T follicular helper cell (primary cell): ENCODE measurements at regions not wholly inside any gene's neighbourhood (a gene's known extent, or its start where the extent isn't known, plus 50 kb on each side); places are given as distances from the start of the nearest gene placed in this dataset.

Source experiments
- DNase-seq: peaks from one replicate; pipeline ENCODE4 v3.0.0-alpha.2; 2020; ENCODE audit warnings: low read depth

GRCh38 chr18:77761332-77761731, 511.7 kb downstream of the GALR1 start:
- no peak for DNase-seq

DNA sequence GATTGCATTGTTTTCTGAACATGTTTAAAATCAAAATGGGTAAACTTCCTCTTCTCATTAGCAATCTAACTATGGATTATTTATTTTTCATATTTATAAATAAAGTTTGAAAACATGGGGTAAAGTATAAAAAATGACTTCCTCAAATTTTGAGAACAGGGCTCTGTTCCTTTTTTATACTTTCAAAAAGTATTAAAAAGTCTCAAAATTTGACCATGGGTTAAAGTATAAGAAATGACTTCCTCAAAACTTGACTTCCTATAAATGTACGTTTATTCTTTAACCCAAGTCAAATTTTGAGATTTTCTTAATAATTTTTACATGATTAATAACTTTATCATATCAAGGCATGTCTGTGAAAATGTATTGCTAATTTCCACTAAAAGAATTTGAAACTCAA, 512.4 kb downstream of the GALR1 start:
- DNase-seq, result no peak

GRCh38 chr18:77762642-77763041, 513.0 kb downstream of the GALR1 start:
- DNase-seq, result no peak

DNA sequence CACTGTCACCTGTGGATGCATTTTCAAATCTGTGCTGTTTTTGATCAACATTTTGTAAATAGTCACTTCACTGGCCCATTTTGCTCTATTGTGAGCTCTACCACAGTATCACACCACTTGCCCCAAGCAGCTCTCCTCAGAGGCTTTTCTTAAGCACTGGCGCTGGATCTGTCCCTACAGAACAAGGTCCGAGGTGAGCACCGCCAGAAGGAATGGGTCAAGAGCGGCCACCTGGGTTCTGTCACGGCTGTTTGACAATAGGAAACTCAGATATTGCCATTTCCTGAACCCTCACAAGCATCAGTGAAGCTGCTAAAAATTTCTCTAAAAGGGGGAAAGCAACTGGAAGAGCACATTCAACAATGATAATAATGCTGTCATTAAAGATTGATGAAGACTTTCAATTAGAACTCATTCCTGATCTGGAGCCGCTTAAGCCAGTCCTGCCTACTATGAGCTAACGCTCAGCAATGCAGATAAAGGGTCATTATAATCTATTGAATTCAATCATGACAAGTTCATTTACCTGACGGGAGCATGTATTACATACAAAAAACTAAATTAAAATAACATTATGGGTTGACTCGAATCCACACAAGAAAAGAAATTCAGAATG, 514.0 kb downstream of the GALR1 start:
- DNase-seq, result no peak

GRCh38 chr18:77765468-77765867, 515.8 kb downstream of the GALR1 start:
- DNase-seq, result no peak

DNA sequence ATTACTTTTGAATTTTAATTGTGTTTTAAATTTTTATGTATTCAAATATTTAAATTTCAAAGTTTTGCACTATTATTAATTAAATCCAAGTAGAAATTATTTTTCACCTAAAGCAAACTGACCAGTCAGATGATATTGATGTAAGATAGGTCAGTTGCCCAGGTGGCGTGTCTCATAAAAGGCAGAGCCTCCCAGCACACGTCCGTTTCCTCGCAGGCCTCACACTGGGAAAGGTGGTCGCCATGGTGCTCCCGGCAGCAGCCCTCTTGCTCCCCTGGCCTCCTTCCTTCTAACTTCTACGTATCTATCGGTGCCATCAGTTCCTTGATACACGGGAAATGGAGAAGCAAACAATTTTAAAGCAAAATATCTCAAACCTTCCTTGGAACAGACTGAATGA, 516.8 kb downstream of the GALR1 start:
- no peak for DNase-seq

DNA sequence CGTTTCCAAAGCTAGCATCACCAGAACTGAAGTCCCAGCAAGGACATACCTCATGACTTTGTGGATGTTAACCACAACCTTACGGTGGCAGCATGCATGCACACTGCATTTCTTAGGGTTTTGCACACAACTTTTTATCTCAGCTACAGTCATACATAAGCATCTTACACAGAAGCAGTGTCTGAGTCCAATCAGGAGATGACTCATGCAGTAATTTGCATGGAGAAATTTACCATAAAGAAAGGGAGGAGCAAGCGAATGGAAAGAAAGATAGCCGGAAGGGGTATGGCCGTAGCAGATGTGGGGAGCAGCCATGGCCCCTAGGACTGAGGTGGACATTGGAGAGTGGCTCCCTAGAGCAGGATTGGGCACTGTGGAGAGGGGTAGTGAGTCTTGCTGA, 522.5 kb downstream of the GALR1 start:
- no peak for DNase-seq

GRCh38 chr18:77776104-77776503, 526.5 kb downstream of the GALR1 start:
- no peak for DNase-seq

DNA sequence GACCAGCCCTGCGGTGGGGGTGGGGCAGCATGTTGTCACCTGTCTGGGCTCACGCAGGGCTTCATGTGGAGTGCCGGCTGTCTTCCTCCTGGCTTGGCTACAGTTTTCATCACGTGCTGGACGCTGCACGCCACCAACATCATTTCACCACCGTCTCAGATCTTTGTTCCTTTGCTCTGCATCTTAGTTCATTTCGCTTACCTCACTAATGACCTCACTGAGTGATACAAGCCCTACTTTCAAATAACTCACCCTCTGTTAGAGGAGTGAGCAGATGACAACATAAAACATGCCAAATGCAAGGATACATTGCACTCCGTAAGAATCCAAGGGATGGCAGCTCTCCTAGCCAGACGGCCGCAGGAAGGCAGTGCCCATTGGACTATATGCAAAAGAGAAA, 527.5 kb downstream of the GALR1 start:
- DNase-seq, result no peak

- no peak for DNase-seq
These were observed 535.2 kb downstream of the GALR1 start for GRCh38 chr18:77784759-77785379.

GRCh38 chr18:77785415-77785975, 535.8 kb downstream of the GALR1 start:
- DNase-seq, result no peak

DNA sequence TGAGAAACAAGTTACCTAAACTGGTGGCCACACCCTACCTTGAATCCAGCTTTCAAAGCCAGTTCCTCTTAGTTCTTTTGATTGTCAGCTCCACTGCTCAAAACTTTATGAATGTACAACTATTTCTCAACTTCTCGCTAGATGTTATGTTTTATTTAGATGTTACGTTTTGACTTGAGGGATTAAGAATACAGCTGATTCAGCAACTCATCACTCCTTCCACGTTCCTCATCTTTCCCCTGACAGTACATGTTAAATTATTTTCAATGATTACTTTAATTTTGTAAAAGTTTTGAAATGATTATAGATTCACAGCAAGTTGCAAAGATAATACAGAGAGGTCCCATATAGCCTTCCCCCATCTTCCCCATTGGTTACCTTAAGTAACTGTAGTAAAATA, 553.4 kb downstream of the GALR1 start:
- DNase-seq, result no peak

GRCh38 chr18:77804382-77804781, 554.7 kb downstream of the GALR1 start:
- no peak for DNase-seq

DNA sequence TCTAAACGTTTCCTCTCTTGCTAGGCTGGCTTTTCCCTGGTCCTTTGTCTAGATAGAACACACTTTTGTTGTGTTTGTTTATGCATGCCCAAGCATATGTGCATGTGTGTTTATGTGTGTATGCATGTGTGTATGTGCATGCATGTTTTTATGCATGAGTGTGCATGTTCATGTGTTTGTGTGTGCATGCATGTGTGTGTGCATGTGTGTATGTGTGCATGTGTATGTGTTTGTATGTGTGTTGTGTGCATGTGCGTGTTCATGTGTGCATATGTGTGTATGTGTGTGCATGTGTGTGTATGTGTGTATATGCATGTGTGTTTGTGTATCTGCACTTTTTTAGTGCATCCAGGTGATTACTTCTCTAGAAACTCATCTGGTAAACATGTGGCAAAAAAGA, 558.0 kb downstream of the GALR1 start:
- no peak for DNase-seq

DNA sequence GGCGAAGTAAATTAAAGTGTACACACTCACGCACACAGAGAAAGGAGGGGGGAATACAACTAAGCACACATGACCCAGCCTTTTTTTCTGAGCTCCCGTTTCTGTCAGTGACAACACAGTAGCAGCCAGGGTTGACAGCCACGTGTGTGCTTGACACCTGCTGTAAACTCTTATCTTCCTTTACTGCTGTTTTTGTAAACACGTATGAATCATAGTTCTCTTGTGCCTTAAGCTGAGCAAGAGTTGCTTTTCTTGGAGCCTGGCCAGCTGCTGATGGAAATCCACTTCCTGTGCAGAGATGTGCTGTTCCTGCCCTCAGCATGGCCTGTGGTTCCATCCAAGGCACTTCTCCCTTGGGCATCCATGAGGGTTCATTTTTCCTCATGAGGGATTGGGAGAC, 561.9 kb downstream of the GALR1 start:
- no peak for DNase-seq

DNA sequence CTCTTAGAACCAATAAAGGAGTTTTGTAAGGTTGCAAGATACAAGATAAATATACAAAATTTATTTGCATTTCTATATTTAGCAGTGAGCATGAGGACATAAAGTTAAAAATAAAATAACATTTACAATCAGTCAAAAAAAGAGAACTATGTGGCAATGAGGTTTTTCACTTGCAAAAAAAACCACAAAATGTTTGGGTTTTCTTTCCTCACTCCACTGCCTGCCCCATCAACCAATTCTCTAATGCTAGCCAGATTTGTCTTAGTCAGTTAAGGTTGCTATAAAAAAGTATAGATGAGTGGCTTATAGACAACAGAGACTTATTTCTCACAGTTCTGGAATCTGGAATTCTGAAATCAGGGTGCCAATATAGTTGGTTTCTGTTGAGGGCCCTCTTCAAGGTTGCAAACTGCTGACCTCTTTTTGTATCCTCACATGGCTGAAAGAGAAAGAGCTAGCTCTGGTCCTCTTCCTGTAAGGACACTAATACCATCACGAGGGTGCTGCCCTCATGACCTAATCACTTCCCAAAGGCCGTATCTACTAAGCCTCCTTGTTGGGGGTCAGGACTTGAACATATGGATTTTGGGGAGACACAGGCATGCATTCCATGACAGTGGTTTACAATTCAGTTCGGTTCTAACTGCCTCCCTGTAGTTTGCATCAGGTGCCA, 566.2 kb downstream of the GALR1 start:
- DNase-seq, result no peak

GRCh38 chr18:77818328-77818727, 568.7 kb downstream of the GALR1 start:
- no peak for DNase-seq

GRCh38 chr18:77820472-77820871, 570.8 kb downstream of the GALR1 start:
- DNase-seq, result no peak

DNA sequence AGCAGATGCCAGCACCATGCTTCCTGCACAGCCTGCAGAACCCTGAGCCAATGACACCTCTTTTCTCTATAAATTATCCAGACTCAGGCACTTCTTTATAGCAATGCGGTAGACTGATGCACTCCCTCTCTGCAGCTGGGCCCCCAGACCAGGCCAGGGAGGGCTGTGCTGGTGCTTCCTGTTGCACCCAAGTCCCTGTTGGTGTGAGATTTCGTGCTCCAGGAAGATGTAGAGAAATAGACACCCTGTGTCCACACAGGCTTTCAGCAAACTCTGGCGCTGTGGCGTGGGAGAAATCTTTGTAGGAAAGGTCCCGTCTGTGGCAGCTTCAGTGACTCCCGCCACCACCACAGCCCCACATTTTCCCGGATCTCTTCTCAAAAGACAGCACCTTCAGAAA, 572.2 kb downstream of the GALR1 start:
- no peak for DNase-seq

- no peak for DNase-seq
These were observed 573.0 kb downstream of the GALR1 start for GRCh38 chr18:77822632-77823031.

- DNase-seq, result no peak
These were observed 584.2 kb downstream of the GALR1 start for GRCh38 chr18:77833807-77834206.

GRCh38 chr18:77851802-77852201, 602.2 kb downstream of the GALR1 start:
- no peak for DNase-seq

- no peak for DNase-seq
These were observed 604.2 kb downstream of the GALR1 start for GRCh38 chr18:77853859-77854258.
